ENCODE measurements at regions not wholly inside any gene's neighbourhood (a gene's known extent, or its start where the extent isn't known, plus 50 kb on each side); places are given as distances from the start of the nearest gene placed in this dataset.

DNA sequence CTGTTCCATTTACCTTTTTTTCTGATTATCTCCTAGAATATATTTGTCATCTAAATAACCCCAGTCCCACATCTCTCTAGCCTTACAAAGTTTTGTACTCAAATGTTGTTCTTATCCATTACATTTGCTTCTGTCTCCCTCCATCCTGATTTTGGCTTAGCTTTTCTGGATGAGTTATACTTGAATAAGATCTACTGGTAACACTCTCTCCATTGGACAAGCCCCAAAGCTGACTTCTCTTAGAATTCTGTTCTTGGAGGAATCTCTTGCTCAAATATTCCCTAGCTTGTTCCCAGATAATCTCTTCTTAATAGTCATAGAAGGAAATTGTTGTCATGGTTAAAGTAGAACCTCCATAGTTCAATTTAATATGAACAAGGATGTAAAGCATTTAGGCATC lies 115.5 kb upstream of the HS3ST1 start:
- no peak for DNase-seq (ENCODE audit: low read depth in 2 of 2)

- DNase-seq (ENCODE audit: low read depth in 2 of 2): no peak
Observed at GRCh38 chr4:11543706-11544105, 115.0 kb upstream of the HS3ST1 start.

GRCh38 chr4:11542952-11543351 lies 114.3 kb upstream of the HS3ST1 start:
- no peak for DNase-seq (ENCODE audit: low read depth in 2 of 2)

- DNase-seq (ENCODE audit: low read depth in 2 of 2): no peak
Observed at GRCh38 chr4:11537846-11538245, 109.2 kb upstream of the HS3ST1 start.

- DNase-seq (ENCODE audit: low read depth in 2 of 2): no peak
Observed at GRCh38 chr4:11535333-11535732, 106.6 kb upstream of the HS3ST1 start.

DNA sequence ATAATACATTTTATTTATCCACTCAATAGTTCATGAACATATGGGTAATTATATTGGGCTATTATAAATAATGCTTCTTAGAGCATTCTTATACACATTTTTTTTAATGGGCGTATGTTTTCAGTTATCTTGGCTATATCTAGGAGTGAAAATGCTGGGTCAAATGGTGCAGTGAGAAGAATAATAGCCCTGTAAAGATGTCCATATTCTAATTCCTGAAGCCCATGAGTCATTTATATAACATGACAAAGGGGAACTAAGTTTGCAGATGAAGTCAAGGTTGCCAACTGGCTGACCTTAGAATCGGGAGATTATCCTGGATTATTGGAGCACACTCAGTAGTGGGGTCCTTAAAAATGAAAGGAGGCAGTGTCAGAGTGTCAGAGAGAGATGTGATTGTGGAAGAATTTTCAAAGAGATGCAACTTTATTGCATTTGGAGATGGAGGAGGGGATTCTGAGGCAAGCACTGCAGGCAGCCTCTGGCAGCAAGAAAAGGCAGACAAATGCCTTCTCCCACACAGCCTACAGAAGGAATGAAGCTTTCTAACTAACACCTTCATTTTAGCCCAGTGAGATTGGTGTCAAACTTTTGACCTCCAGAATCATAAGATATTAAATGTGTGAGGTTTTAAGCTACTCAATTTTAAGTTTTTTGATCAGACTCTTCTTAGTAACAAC lies 106.1 kb upstream of the HS3ST1 start:
- no peak for DNase-seq (ENCODE audit: low read depth in 2 of 2)

- no peak for DNase-seq (ENCODE audit: low read depth in 2 of 2)
Observed at GRCh38 chr4:11532138-11532537, 103.4 kb upstream of the HS3ST1 start.

DNA sequence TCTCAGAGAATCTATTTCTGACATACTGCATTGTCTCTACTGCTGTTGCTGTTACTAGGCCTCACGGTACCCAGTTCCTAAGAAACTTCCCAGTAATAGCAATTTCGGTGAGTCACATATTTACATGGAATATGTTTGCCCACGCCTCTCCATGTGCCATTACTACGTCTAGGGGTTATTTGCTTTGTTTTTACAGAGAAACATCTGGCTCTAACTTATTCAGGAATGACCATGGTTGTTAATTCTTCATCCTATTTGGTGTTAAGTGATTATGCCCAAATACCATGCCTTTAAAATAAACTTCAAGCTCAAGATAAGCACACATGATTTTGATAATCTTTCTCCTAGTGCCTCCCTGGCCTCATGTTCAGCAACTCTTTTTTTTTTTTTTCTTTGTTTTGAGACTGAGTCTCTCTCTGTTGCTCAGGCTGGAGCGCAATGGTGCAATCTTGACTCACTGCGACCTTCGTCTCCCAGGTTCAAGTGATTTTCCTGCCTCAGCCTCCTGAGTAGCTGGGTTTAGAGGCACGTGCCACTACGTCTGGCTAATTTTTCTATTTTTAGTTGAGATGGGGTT lies 101.0 kb upstream of the HS3ST1 start:
- DNase-seq (ENCODE audit: low read depth in 2 of 2): no peak

- DNase-seq (ENCODE audit: low read depth in 2 of 2): no peak
Observed at GRCh38 chr4:11525085-11525484, 96.4 kb upstream of the HS3ST1 start.

DNA sequence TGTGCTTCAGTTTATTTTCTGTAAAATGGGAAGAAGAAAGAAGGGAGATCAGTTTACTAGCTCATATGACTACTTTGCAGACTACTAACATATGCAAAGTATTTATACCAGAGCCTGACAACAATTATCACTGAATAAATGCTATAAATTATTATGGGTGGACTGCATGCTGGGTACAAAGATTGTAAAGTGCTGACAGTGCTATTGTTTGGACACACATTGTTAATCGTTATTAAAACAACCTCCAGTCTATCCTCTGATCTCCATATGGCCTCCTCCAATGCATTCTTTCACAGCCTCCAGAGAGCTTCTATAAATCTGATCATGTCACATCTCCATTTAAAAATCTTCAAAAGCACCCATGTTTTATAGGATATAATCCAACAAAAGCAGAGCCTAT lies 90.1 kb upstream of the HS3ST1 start:
- DNase-seq (ENCODE audit: low read depth in 2 of 2): no peak

DNA sequence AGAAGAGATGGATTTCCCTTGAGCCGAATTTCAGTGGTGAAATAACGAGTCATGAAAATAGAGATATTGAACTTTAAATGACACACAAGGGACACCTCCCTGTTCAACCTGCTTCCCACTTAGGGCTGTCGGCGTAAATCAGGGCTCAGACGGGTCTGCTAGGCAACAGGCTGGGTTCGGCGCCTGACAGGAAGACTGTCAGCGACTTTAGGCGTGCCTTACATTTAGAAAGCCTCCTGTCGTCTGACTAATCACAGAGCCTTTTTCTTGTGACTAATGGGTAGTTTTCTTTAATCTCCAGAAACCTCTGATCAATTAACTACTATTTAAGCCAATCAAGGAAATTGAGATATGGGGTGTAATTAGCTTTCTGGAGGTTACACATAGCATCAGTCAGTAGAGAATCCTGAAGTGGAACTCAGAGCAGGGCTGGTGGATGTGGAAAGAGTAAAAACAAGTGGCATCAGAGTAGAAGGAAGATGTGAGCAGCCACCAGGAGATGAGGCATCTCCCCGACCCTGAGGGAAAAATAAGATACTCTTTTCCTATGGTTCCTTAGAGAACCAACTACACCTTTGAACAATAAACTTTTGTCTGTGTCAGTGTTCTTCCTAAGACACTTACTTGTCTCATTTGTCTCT lies 86.2 kb upstream of the HS3ST1 start:
- no peak for DNase-seq (ENCODE audit: low read depth in 2 of 2)

- DNase-seq (ENCODE audit: low read depth in 2 of 2): no peak
Observed at GRCh38 chr4:11514003-11514402, 85.3 kb upstream of the HS3ST1 start.

GRCh38 chr4:11512871-11513270 lies 84.2 kb upstream of the HS3ST1 start:
- no peak for DNase-seq (ENCODE audit: low read depth in 2 of 2)

DNA sequence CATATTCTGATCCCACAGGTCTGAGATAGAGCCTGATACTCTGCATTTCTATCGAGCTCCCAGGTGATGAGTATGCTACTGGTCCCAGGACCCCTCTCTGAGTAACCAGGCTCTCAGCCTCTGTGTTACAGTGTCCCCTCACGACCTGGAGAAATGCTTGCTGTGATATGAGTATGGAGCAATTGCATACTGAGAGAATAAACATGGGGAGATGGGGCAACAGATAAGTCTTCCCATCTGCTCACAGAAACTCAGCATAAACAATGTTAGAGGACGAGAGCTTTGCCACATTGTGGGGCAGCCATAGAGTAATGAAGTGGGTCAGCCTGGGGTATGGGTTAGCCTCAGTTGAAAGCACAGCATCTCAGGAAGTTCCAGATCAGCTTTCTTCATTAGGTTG lies 82.6 kb upstream of the HS3ST1 start:
- DNase-seq (ENCODE audit: low read depth in 2 of 2): no peak

GRCh38 chr4:11507920-11508319 lies 79.2 kb upstream of the HS3ST1 start:
- DNase-seq (ENCODE audit: low read depth in 2 of 2): no peak

DNA sequence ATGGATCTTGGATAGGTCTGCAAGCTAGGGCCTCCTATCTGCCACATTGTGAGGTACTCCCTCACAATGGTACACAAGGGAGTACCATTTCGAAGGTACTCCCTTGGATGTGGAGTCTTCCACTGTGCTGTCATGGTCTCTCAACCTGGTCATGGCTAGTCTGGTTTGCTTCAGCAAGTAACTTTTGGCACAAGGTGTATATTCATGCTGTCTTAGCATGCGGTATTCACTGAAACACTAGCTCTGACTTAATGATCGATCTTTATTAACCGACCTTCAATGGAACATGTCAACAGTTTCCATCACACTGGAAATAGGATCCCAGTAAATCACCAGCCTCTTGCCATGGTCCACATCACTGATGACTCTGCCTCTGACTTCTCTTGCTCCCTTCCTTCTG lies 77.5 kb upstream of the HS3ST1 start:
- no peak for DNase-seq (ENCODE audit: low read depth in 2 of 2)

- DNase-seq (ENCODE audit: low read depth in 2 of 2): peak in 1 of 2 donors; percentile 7
Observed at GRCh38 chr4:11505221-11505971, 76.7 kb upstream of the HS3ST1 start.

GRCh38 chr4:11503166-11503565 lies 74.5 kb upstream of the HS3ST1 start:
- DNase-seq (ENCODE audit: low read depth in 2 of 2): no peak

DNA sequence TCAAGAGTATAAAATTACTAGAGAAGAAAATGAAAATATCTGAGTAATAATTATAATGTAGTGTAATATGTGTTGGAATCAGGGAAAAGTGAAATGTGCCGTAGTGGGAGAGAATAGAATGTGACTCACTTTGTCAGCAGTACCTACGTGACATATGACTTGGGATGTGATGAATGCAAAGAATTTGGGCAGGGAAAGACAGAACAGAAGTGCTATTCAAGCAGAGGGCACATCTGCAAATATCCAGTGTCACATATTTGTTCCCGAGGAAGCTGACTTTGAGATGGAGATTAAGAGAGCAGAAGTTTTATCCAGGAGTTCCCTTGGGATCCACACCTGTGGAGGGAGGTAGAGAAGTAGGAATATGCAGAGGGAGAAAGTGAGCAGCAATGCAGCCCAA lies 69.3 kb upstream of the HS3ST1 start:
- no peak for DNase-seq (ENCODE audit: low read depth in 2 of 2)

- DNase-seq (ENCODE audit: low read depth in 2 of 2): no peak
Observed at GRCh38 chr4:11497212-11497806, 68.6 kb upstream of the HS3ST1 start.

GRCh38 chr4:11496351-11496829 lies 67.7 kb upstream of the HS3ST1 start:
- DNase-seq (ENCODE audit: low read depth in 2 of 2): no peak

DNA sequence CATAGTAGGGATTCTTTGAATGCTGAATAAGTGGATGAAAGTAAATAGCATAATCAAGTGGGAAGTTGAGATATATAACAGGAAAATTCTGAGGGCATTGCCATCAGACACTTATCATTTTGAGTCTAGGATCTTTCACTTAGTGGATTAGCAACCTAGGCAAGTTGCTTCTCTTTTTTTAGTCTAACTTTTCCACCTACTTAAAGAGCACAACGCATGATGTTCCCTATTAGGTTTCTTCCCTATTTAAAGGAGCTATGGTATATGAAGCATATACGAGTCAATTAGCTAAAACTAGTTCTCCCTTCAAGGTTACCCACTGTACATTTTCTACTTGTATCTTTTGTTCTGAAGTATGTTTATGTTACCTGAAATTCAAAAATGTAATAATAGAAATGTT lies 67.1 kb upstream of the HS3ST1 start:
- no peak for DNase-seq (ENCODE audit: low read depth in 2 of 2)
